Ovary (tissue), 3 donors: ENCODE measurements at regions not wholly inside any gene's neighbourhood (a gene's known extent, or its start where the extent isn't known, plus 50 kb on each side); places are given as distances from the start of the nearest gene placed in this dataset.

Experiments
- CTCF ChIP-seq, 3 donors: fragments of 450-650 bp in 2 of 3; fragments of 200-600 bp in 1 of 3; IDR thresholded peaks; one replicate each; pipeline versions ENCODE4 v1.5.1 to v1.8.0; 2016 to 2022; ENCODE audit warnings: antibody characterized with exemption in 3 of 3, mild to moderate bottlenecking in 1 of 3
- POLR2A ChIP-seq: fragments of 450-650 bp; IDR thresholded peaks from one replicate; pipeline ENCODE4 v1.6.1; 2017; ENCODE audit warnings: antibody characterized with exemption, mild to moderate bottlenecking, moderate library complexity
- donor health status: DM: no; HTN: no; CAD: no.

DNA sequence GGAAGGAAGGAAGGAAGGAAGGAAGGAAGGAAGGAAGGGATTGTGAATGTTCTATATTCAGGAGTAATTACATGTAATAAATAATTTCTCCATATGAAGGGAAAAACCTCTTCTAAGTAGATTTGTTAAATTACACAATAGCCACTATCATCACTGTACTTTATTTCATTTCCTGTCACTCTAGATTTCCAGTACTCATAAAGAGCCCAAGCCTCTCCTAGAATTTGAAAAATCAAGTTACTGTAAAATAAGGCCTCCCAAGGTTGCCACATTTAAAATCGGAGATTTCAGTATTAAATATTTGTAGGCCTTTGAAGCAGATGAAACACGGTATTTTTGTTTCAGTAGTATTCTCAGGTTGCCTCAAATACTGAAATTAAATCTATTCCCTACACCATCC lies 499.0 kb downstream of the CDH10 start:
- TF ChIP-seq CTCF (IDR thresholded peaks at IDR 0.05), result no peak
- TF ChIP-seq POLR2A, result no peak
